Activated CD4-positive, alpha-beta T cell treated with anti-CD3 and anti-CD28 coated beads, Interleukin-2, amount 50 U/mL, for 1 hour (primary cell): ENCODE measurements at regions not wholly inside any gene's neighbourhood (a gene's known extent, or its start where the extent isn't known, plus 50 kb on each side); places are given as distances from the start of the nearest gene placed in this dataset.

Source experiments
- DNase-seq: peaks from one replicate; pipeline ENCODE4 v3.0.0-alpha.2; 2020

- no peak for DNase-seq
Measured at GRCh38 chr3:116767726-116768125, 58.1 kb downstream of the TUSC7 start.

- peak; percentile 16 for DNase-seq
Measured at GRCh38 chr3:116770815-116771450, 61.4 kb downstream of the TUSC7 start.

- DNase-seq: no peak
Measured at GRCh38 chr3:116776880-116777785, 67.6 kb downstream of the TUSC7 start.

- no peak for DNase-seq
Measured at GRCh38 chr3:116785226-116785625, 75.6 kb downstream of the TUSC7 start.

DNA sequence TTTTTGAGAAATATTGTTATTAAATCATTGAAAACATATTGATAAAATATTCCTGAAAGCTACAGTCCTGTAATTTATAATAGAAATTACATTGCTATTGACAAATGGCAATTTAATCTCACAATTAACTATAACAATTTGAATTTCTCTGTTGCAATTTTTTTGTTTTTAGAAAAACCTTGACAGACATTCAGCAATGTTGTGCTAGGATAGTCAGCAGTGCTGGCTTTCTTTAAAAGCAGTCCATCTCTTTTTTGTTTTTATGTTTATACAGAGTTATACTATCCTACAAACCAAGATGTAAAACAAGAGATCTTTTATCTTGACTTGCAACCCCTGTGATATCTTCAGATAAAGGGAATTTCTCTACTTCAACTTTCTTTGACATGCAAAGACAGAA, 93.1 kb downstream of the TUSC7 start:
- no peak for DNase-seq

- no peak for DNase-seq
Measured at GRCh38 chr3:116806351-116806750, 96.8 kb downstream of the TUSC7 start.

- no peak for DNase-seq
Measured at GRCh38 chr3:116808725-116809124, 99.1 kb downstream of the TUSC7 start.

DNA sequence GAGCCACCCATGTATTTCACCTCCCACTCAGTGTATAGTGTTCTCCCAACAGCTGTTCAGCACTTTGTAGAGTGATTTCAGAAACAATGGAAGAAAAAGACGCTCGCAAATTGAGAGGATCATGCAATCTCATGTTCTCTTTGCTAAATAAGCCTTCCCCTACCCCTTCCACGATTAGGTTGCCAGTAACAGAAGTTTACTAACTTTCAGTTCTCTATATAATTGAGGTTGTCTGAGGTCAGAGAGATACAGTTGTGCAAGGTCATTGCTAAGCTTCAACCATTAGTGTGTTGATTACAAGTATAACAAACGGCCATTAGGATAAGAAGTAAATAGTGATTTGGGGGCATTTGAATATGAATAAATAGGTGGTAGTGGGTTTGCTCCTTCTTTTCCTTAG, 99.6 kb downstream of the TUSC7 start:
- no peak for DNase-seq

GRCh38 chr3:116811754-116812153, 102.2 kb downstream of the TUSC7 start:
- DNase-seq: no peak

DNA sequence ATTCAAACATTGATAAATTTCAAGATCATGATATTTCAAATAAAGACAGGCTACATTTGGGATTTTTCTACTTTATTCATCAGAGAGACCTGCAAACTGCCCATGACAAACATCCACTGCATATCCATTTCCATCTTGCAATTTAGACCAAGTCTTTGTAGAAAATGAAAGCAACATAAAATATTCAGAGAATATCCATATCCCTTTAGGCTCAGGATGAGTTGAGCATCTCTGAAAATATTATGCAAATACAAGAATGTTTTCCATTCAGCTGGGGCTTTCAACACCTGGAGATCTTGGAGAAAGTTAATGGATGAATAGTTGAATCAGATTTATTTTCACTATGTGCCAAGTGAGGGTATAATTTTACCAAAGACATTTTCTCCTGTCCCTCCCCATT, 103.4 kb downstream of the TUSC7 start:
- DNase-seq: no peak

DNA sequence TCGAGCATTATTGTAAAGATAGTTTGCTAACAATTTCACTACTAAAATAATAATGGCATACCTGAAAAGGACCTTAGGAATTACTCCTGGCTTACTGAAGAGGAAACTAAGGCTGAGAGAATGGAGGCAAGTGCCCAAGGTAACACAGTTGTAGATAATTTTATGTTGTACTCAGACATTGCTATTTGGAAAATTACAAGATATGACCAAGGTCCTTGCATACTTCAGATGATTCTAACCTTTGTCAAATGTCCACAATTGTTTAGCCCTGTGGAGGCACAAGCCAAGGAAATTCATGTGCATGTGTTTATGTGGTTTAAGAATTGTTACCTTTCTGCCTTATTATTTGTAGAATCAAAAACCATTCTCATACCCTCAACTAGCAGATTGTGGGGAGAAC, 105.7 kb downstream of the TUSC7 start:
- DNase-seq: no peak

GRCh38 chr3:116815831-116816588, 106.4 kb downstream of the TUSC7 start:
- DNase-seq: no peak

DNA sequence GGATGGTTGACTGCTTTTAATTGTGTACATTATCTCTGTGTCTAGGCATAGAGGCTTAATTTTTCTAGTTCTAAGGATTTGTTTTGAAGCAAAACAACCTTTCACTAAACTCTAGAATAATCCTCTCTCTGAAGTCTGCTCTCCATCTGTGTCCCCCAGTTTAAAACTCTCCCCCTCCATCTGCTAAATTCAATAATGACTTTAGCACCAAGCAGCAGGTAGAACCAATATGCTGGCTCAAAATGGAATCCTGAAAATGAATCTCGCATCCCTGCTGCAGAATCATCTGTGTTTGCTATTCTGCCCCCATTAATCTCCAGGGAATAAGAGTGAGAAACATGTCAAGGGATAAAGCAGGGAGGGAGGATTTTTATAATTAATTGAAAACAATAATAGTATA, 111.8 kb downstream of the TUSC7 start:
- no peak for DNase-seq

DNA sequence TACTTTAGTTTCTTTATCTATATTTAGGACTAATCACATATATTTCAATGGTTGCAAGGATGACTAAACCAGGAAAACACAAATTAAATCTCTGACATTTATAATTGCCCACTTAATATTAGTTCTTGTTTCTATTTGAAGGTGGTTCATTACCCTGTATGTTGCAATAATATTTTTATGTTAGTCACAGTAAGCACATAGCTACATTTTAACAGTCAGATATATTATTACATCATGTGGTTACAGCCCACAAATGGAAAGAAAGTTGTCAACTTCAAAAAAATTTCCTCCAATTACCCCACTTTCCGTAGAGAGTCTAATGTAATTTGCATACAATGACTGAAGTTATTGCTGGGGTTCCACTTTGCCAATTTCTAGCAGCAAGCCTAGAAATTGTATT, 114.6 kb downstream of the TUSC7 start:
- DNase-seq: no peak

DNA sequence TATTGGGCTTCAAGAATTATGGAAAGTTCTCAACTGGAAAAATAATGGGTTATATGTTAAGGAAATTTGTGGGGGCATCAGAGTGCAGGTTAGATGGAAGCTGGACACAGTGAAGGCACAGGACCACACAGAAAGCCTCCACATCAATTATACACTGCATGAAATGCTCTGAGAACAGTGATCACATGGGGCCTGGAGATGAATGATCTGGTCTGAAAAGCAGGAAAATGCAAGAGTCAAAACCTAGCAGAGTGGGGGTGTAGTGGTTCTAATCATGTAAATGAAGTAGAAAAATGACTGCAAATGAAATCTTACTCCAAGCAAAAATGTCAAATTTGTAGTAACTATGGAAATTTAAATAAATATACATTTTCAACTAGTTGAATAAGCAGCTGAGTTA, 123.6 kb downstream of the TUSC7 start:
- DNase-seq: no peak

GRCh38 chr3:116834816-116835215, 125.2 kb downstream of the TUSC7 start:
- DNase-seq: no peak

DNA sequence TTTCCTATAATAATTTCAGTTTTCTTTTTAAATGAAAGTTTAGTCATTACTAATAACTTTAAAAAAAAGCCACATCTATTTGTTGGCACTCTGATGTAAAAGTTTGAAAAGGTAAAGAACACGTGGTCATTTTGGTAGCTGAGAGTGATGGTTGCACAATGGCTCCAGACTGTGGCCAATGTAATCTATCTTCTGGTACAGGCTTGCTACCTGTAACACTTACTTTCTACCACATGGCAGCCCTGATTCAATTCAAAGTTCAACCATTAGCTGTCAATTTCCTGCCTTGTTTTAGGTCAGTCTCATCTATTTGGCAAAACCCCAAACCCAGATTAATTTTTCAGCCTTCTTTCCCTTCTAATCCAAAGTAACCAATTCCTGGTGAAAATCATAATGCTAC, 126.1 kb downstream of the TUSC7 start:
- no peak for DNase-seq

- DNase-seq: no peak
Measured at GRCh38 chr3:116836286-116836685, 126.7 kb downstream of the TUSC7 start.

- no peak for DNase-seq
Measured at GRCh38 chr3:116837483-116837882, 127.9 kb downstream of the TUSC7 start.

DNA sequence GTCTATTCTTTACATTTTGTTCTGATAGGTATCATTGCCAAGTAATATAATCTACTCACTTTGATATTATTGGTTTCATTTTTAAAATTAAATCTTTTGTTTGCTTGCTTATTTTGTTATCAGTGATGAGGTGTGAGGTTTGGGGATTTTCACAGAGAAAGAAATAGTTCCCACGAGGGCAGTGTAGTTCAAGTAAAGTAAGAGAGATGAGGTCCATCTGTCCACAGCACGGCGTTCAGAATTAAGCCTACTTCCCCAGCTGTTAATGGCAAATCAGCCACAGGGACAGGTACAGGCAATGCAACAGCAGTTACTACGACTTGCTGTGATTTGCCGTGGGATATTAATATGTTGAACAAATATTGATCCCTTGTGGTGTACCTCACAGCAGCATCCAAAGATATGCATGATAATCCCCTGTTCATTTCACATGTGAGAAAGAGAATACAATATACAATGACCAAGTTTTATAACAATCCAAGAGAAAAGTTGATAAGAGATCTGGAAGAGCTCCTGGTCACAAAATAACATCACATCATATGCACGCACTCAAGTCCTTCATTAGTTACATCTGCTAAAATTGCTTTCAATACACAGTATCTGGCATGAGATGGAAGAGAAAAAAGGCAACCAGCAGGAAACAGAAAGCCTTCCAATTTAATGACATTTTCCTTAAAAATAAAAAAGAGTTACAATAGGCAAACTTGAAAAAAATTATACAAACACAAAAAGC, 131.6 kb downstream of the TUSC7 start:
- no peak for DNase-seq

DNA sequence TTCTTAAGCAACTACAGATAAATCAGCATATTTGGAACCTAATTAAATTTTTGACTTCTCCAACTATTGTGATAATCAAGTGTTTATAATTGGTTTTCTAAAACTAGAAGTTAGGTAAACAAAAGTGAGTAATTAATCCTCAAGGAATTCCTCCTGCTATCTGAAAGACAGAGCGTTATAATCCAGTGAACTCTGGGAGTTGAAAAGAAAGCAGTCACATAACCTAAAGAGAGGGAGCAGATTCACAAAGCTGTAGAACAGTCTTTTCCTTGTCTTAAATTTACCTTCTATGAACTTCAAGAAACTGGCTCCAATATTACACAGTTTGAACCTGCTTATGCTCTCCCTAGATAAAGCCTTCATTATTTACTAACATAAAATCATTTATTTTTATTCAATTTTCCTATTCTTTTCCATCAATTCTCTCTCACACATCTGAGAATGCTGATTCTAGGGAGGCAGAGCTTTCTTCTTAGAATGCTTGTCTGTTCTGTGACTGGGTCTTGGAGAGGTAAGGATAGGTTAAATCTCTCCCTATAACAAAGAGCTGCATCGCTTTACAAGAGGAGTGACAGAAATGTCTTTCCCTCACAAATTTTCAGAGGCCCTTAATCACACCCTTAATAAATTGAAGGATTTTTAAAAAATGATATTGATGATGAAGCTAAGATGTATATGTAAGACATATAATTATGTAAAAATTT, 132.8 kb downstream of the TUSC7 start:
- no peak for DNase-seq

DNA sequence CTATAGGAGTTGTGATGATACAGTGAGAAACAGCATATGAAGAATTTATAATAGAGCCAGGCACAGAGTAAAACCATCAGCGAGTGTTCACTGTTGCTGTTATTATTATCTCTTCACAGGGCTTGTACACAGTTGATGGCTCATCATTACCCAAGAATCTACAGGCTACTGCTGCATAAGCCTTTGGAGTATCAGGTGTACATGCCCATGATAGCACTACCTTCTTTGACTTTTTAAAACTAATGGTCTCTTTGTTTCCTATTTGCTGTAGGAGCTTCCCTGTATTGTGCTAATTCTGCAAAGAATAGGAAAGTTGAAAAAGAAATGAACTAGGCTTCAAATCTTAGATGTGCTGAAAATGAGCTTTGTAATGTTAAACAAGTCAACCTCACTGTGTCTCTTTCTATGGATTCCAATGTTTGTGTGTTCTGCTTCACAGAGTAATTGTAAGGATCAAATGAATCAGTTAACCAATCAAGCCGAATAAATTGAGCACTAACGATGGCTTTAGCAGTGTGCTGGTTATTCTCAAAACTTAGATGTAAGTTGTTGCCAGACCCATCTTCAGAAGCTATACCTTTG, 138.8 kb downstream of the TUSC7 start:
- DNase-seq: no peak
